ENCODE measurements at regions not wholly inside any gene's neighbourhood (a gene's known extent, or its start where the extent isn't known, plus 50 kb on each side); places are given as distances from the start of the nearest gene placed in this dataset.

GRCh38 chr10:3331690-3332230 lies 159.2 kb upstream of the PITRM1 start:
- no peak for TF ChIP-seq CTCF (IDR thresholded peaks at IDR 0.05; ENCODE audit: low read depth, low read length)
- Histone ChIP-seq H3K9me3 (ENCODE audit: severe bottlenecking) (no peaks in the 10 kb centered on the region), H3K27ac (no peak overlapping the region), H3K27me3 (ENCODE audit: insufficient read depth, low read depth, severe bottlenecking) (no peaks in the 10 kb centered on the region), H3K36me3 (no peaks in the 10 kb centered on the region), H3K4me3 (ENCODE audit: low read depth, low read length) (no peak overlapping the region)
- no peak for DNase-seq

- Histone ChIP-seq H3K9me3 (ENCODE audit: severe bottlenecking) (no peaks in the 10 kb centered on the region), H3K27ac (no peak overlapping the region), H3K27me3 (ENCODE audit: insufficient read depth, low read depth, severe bottlenecking) (no peaks in the 10 kb centered on the region), H3K4me3 (ENCODE audit: low read depth, low read length) (no peak overlapping the region), H3K36me3 (no peaks in the 10 kb centered on the region)
- no peak for TF ChIP-seq CTCF (IDR thresholded peaks at IDR 0.05; ENCODE audit: low read depth, low read length)
- no peak for DNase-seq
These were observed 158.6 kb upstream of the PITRM1 start for GRCh38 chr10:3331187-3331586.

- Histone ChIP-seq H3K4me3 (ENCODE audit: low read depth, low read length) (no peak overlapping the region), H3K9me3 (ENCODE audit: severe bottlenecking) (no peaks in the 10 kb centered on the region), H3K36me3 (no peaks in the 10 kb centered on the region), H3K27me3 (ENCODE audit: insufficient read depth, low read depth, severe bottlenecking) (no peaks in the 10 kb centered on the region), H3K27ac (no peak overlapping the region)
- no peak for TF ChIP-seq CTCF (IDR thresholded peaks at IDR 0.05; ENCODE audit: low read depth, low read length)
- DNase-seq = no peak
These were observed 158.1 kb upstream of the PITRM1 start for GRCh38 chr10:3330663-3331062.

- Histone ChIP-seq H3K27me3 (ENCODE audit: insufficient read depth, low read depth, severe bottlenecking) (no peaks in the 10 kb centered on the region), H3K9me3 (ENCODE audit: severe bottlenecking) (no peaks in the 10 kb centered on the region), H3K4me3 (ENCODE audit: low read depth, low read length) (no peak overlapping the region), H3K27ac (no peak overlapping the region), H3K36me3 (no peaks in the 10 kb centered on the region)
- TF ChIP-seq CTCF (IDR thresholded peaks at IDR 0.05; ENCODE audit: low read depth, low read length) = no peak
- DNase-seq = no peak
These were observed 153.6 kb upstream of the PITRM1 start for GRCh38 chr10:3325954-3326750.

- no peaks in the 10 kb centered on the region for H3K9me3 ChIP-seq (ENCODE audit: severe bottlenecking)
- H3K27ac ChIP-seq = no peak overlapping the region
- no peak for TF ChIP-seq CTCF (IDR thresholded peaks at IDR 0.05; ENCODE audit: low read depth, low read length)
- no peak for DNase-seq
- H3K27me3 ChIP-seq (ENCODE audit: insufficient read depth, low read depth, severe bottlenecking) = no peaks in the 10 kb centered on the region
- H3K4me3 ChIP-seq (ENCODE audit: low read depth, low read length) = no peak overlapping the region
- H3K36me3 ChIP-seq = no peaks in the 10 kb centered on the region
These were observed 152.0 kb upstream of the PITRM1 start for GRCh38 chr10:3324612-3325038.

Measured in WERI-Rb-1 (cell line).